A673 (cell line): ENCODE measurements at regions not wholly inside any gene's neighbourhood (a gene's known extent, or its start where the extent isn't known, plus 50 kb on each side); places are given as distances from the start of the nearest gene placed in this dataset.

ENCODE experiments used
- BruUV-seq: library from RNA; stranded (reverse); fragments of 400-500 nt; replicated peaks from 2 replicates; lab custom pipeline; 2021; lab: Mats Ljungman, UMichigan
- CTCF ChIA-PET: fragments of 300-600 bp; sonication (Branson Sonifier 250); formaldehyde crosslinking; loops from one replicate; lab custom pipeline; 2022; ENCODE audit warnings: antibody characterized with exemption; lab: Charles Lee
- POLR2A ChIA-PET: fragments of 300-600 bp; sonication (Branson Sonifier 250); formaldehyde crosslinking; loops from one replicate; lab custom pipeline; 2022; ENCODE audit warnings: antibody characterized with exemption; ENCODE audit not compliant: low non-redundant PET; lab: Charles Lee
- DNase-seq: peaks from one replicate; pipeline ENCODE4 v3.0.0-alpha.2; 2015; ENCODE audit warnings: low spot score
- H3K27ac ChIP-seq: fragments of 200-600 bp; sonication (generic); 2 replicates; pipeline ENCODE4 v1.5.1; 2016; ENCODE audit warnings: mixed run types, low read depth, mild to moderate bottlenecking, mixed read lengths, antibody characterized with exemption, low read length; ENCODE audit not compliant: poor library complexity, severe bottlenecking
- H3K27me3 ChIP-seq: fragments of 200-600 bp; sonication (generic); replicated peaks from 2 replicates; pipeline ENCODE4 v1.6.1; 2017; ENCODE audit warnings: mixed run types, low read depth, mild to moderate bottlenecking, mixed read lengths, antibody characterized with exemption, low read length; ENCODE audit not compliant: insufficient read depth, poor library complexity
- H3K36me3 ChIP-seq: fragments of 200-600 bp; sonication (generic); 2 replicates; pipeline ENCODE4 v1.6.1; 2016; ENCODE audit warnings: mixed run types, mild to moderate bottlenecking, mixed read lengths, antibody characterized with exemption, low read length; ENCODE audit not compliant: insufficient read depth, poor library complexity, severe bottlenecking
- H3K4me1 ChIP-seq: fragments of 200-600 bp; sonication (generic); 2 replicates; pipeline ENCODE4 v1.6.1; 2017; ENCODE audit warnings: mixed run types, mild to moderate bottlenecking, mixed read lengths, antibody characterized with exemption, low read length; ENCODE audit not compliant: insufficient read depth, poor library complexity, severe bottlenecking
- H3K4me3 ChIP-seq: fragments of 200-600 bp; sonication (generic); 2 replicates; pipeline ENCODE4 v1.5.1; 2016; ENCODE audit warnings: low read depth, mixed run types, mild to moderate bottlenecking, mixed read lengths, low read length; ENCODE audit not compliant: poor library complexity, severe bottlenecking
- H3K9me3 ChIP-seq: fragments of 200-600 bp; sonication (generic); 2 replicates; pipeline ENCODE4 v1.6.1; 2016; ENCODE audit warnings: mixed run types, low read depth, mild to moderate bottlenecking, mixed read lengths, antibody characterized with exemption, low read length; ENCODE audit not compliant: poor library complexity, severe bottlenecking
- CTCF ChIP-seq: fragments of 300-800, 200-600 bp; sonication (generic); conservative IDR thresholded peaks from 2 replicates; pipeline ENCODE4 v1.5.1; 2017; ENCODE audit warnings: low read depth, mild to moderate bottlenecking, antibody characterized with exemption, low read length, moderate library complexity, mixed read lengths
- EZH2 ChIP-seq: fragments of 200-600 bp; sonication (generic); IDR thresholded peaks from 2 replicates; pipeline ENCODE4 v1.6.1; 2017; ENCODE audit warnings: borderline replicate concordance, low read depth, mild to moderate bottlenecking, mixed read lengths, antibody characterized with exemption, low read length; ENCODE audit not compliant: poor library complexity, severe bottlenecking
- intact Hi-C: fragments of 100-400 bp; cut with micrococcal nuclease; formaldehyde crosslinking; loops from one replicate; pipeline ENCODE4 v1.10.0; 2022; ENCODE audit not compliant: unreplicated experiment

- Histone ChIP-seq H3K36me3 (no peaks in the 10 kb centered on the region), H3K4me3 (no peak overlapping the region), H3K27ac (no peak overlapping the region), H3K4me1 (no peaks in the 10 kb centered on the region), H3K27me3 (no peaks in the 10 kb centered on the region), H3K9me3 (peaks cover 3% of the 10 kb centered on the region)
- no peak for DNase-seq
- TF ChIP-seq CTCF (no peak), EZH2 (no peak)
- POLR2A ChIA-PET, result no interaction called here
- intact Hi-C loops, result no loop called here
- no TSS peak for BruUV-seq
- CTCF ChIA-PET, result no interaction called here
Measured at GRCh38 chr18:38460657-38461056, 895.1 kb upstream of the CELF4 start.

GRCh38 chr18:38459131-38459994 is 893.8 kb upstream of the CELF4 start:
- no peak overlapping the region for H3K27ac ChIP-seq
- CTCF ChIA-PET, result no interaction called here
- peaks cover 3% of the 10 kb centered on the region for H3K9me3 ChIP-seq
- BruUV-seq, result no TSS peak
- POLR2A ChIA-PET, result no interaction called here
- H3K4me1 ChIP-seq, result no peaks in the 10 kb centered on the region
- H3K27me3 ChIP-seq, result no peaks in the 10 kb centered on the region
- TF ChIP-seq CTCF, result no peak
- no peak for TF ChIP-seq EZH2
- no peak for DNase-seq
- H3K4me3 ChIP-seq, result no peak overlapping the region
- H3K36me3 ChIP-seq, result no peaks in the 10 kb centered on the region
- intact Hi-C loops, result no loop called here

GRCh38 chr18:38458698-38459097 is 893.1 kb upstream of the CELF4 start:
- H3K27me3 ChIP-seq, result no peaks in the 10 kb centered on the region
- no peak for DNase-seq
- H3K36me3 ChIP-seq, result no peaks in the 10 kb centered on the region
- no peak overlapping the region for H3K4me3 ChIP-seq
- no peak overlapping the region for H3K27ac ChIP-seq
- H3K9me3 ChIP-seq, result peaks cover 3% of the 10 kb centered on the region
- no peaks in the 10 kb centered on the region for H3K4me1 ChIP-seq
- no TSS peak for BruUV-seq
- TF ChIP-seq CTCF (no peak), EZH2 (no peak)
- POLR2A ChIA-PET, result no interaction called here
- intact Hi-C loops, result no loop called here
- CTCF ChIA-PET, result no interaction called here
